WI38 (cell line): ENCODE measurements at regions not wholly inside any gene's neighbourhood (a gene's known extent, or its start where the extent isn't known, plus 50 kb on each side); places are given as distances from the start of the nearest gene placed in this dataset.

Experiments
- H3K4me3 ChIP-seq: 2 replicates; pipeline ENCODE4 v1.5.1; 2011; ENCODE audit warnings: low read depth, mild to moderate bottlenecking, control low read depth, low read length
- CTCF ChIP-seq: IDR thresholded peaks from 2 replicates; pipeline ENCODE4 v1.5.1; 2012; ENCODE audit warnings: low read depth, mild to moderate bottlenecking, control low read depth, low read length

GRCh38 chr4:178453057-178453456 lies 1010.8 kb upstream of the AGA start:
- H3K4me3 ChIP-seq: no peak overlapping the region
- TF ChIP-seq CTCF: no peak

GRCh38 chr4:178457286-178457685 lies 1015.0 kb upstream of the AGA start:
- H3K4me3 ChIP-seq: no peak overlapping the region
- TF ChIP-seq CTCF: no peak

- no peak overlapping the region for H3K4me3 ChIP-seq
- no peak for TF ChIP-seq CTCF
Measured at GRCh38 chr4:178462710-178463109, 1020.5 kb upstream of the AGA start.

DNA sequence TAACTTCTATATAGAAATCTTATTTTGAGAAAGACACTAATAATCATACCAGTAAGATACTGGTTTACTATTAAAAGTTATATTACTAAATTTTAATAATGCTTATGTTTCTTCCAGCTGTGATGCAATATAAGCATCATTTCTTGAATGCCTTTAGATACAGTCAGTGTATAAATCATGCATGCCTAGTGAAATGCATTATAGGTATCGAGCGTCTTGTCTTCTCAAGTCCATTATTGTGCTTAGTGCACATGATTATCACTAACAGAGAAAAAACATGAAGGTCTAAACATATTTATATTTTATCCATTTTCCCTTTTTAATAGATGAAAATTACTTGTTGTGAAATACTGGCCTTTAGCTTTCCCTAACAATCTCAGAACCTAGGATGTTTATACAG lies 1021.5 kb upstream of the AGA start:
- TF ChIP-seq CTCF: no peak
- no peak overlapping the region for H3K4me3 ChIP-seq

- H3K4me3 ChIP-seq: no peak overlapping the region
- no peak for TF ChIP-seq CTCF
Measured at GRCh38 chr4:178470996-178471784, 1029.0 kb upstream of the AGA start.

GRCh38 chr4:178471994-178472393 lies 1029.8 kb upstream of the AGA start:
- no peak for TF ChIP-seq CTCF

DNA sequence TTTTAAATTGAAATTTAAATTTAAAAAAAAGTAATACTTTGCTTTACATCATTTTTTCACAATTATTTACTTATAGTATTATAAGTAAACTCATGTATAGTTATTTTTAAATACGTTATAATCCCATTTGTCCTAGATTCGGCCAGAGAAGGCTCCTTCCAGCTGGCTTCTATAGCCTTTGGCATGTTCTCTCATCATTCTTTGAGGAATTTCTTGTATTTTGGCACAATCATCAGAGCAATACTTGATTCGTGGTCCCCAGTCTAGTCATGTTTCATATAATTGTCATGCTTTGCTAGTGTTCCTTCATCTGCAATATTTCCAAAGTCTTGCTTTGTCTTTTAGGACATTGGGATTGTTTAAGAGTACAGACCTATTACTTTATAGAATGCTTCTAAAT lies 1037.9 kb upstream of the AGA start:
- H3K4me3 ChIP-seq: no peak overlapping the region
- TF ChIP-seq CTCF: no peak

More at GRCh38 chr4:178471994-178472393, 1029.8 kb upstream of the AGA start:
- no peak overlapping the region for H3K4me3 ChIP-seq
